ENCODE measurements at regions not wholly inside any gene's neighbourhood (a gene's known extent, or its start where the extent isn't known, plus 50 kb on each side); places are given as distances from the start of the nearest gene placed in this dataset.
A peak's percentile ranks its signal among the peaks of the same experiment; 100 is the strongest.

GRCh38 chr1:73953586-73953985, 244.4 kb downstream of the LRRIQ3 start:
- no peak for DNase-seq (ENCODE audit: extremely low spot score)
- CTCF ChIA-PET = no interaction called here
- POLR2A ChIA-PET = no interaction called here
- TF ChIP-seq CTCF (IDR thresholded peaks at IDR 0.05; ENCODE audit: control extremely low read depth, extremely low read depth, low read depth, missing control alignments) = no peak

- CTCF ChIA-PET = no interaction called here
Measured at GRCh38 chr1:73953186-73953585, 244.8 kb downstream of the LRRIQ3 start.

GRCh38 chr1:73948055-73948454, 249.9 kb downstream of the LRRIQ3 start:
- DNase-seq (ENCODE audit: extremely low spot score) = no peak
- ChIA-PET POLR2A (no interaction called here), CTCF (no interaction called here)
- no peak for TF ChIP-seq CTCF (IDR thresholded peaks at IDR 0.05; ENCODE audit: control extremely low read depth, extremely low read depth, low read depth, missing control alignments)

More at GRCh38 chr1:73953186-73953585, 244.8 kb downstream of the LRRIQ3 start:
- TF ChIP-seq CTCF (IDR thresholded peaks at IDR 0.05; ENCODE audit: control extremely low read depth, extremely low read depth, low read depth, missing control alignments) = no peak
- POLR2A ChIA-PET = no interaction called here
- DNase-seq (ENCODE audit: extremely low spot score) = no peak

DNA sequence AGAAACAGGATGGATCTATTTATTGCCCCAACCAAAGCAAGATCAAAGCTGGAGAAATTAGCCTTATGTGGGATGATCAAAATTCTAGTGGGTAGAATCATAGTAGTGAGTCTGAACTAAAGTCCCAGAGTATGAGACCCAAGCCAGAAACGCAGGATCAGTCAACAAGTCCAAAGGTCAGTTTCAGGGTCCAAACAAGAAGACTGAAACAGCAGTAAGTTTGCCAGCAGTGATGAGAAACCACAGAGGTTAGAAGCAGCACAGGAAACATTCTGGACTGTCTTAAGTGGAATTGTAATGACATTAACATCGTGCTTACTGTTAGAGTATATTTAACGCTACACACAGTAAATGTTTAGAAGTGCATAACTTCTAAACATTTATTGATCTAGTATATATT, 251.0 kb downstream of the LRRIQ3 start:
- POLR2A ChIA-PET = no interaction called here
- peak; percentile 1 for DNase-seq (ENCODE audit: extremely low spot score)
- CTCF ChIA-PET = no interaction called here
- no peak for TF ChIP-seq CTCF (IDR thresholded peaks at IDR 0.05; ENCODE audit: control extremely low read depth, extremely low read depth, low read depth, missing control alignments)

DNA sequence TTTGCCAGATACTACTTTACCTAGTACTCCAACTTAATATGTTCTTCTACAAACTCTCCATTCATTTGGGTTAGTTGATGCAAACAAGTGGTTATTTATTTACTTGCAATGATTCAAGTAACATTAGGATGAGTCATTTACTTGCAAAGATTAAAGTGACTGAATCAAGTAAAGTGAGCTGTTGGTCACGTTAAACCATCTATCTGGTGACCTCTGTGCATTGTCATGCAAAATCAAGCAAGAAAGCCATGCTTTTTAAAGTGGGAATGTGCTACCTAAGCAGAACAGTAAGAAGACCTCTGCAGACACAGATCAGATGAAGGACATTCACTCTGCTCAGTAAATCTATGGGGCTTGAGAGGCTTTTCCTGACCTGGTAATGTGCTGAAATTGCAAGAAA, 254.7 kb downstream of the LRRIQ3 start:
- ChIA-PET POLR2A (no interaction called here), CTCF (no interaction called here)
- TF ChIP-seq CTCF (IDR thresholded peaks at IDR 0.05; ENCODE audit: control extremely low read depth, extremely low read depth, low read depth, missing control alignments) = no peak
- DNase-seq (ENCODE audit: extremely low spot score) = no peak

GRCh38 chr1:73930293-73930692, 267.7 kb downstream of the LRRIQ3 start:
- POLR2A ChIA-PET = no interaction called here
- no peak for TF ChIP-seq CTCF (IDR thresholded peaks at IDR 0.05; ENCODE audit: control extremely low read depth, extremely low read depth, low read depth, missing control alignments)
- CTCF ChIA-PET = no interaction called here
- DNase-seq (ENCODE audit: extremely low spot score) = no peak

DNA sequence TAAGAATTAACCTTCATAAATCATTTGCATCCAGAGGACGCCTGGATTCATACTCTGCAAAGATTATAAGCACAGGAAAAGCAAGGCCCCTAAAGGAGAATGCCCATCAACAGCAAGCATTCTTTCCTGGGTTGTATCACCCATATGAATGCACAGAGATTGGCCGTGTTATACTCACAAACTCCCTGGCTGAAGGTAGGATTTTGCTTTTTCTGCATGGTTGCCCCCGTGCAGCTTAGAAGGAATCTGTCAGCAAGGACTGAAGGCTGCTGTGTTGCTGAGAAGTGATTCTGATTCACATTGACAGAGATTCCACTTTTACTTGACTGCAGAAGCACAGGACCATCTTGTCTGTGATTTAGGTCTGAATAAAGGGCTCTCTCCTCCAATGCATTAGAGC, 283.0 kb downstream of the LRRIQ3 start:
- POLR2A ChIA-PET = no interaction called here
- TF ChIP-seq CTCF (IDR thresholded peaks at IDR 0.05; ENCODE audit: control extremely low read depth, extremely low read depth, low read depth, missing control alignments) = no peak
- no peak for DNase-seq (ENCODE audit: extremely low spot score)
- CTCF ChIA-PET = no interaction called here

Data from GM10248 (cell line).